ENCODE measurements at regions not wholly inside any gene's neighbourhood (a gene's known extent, or its start where the extent isn't known, plus 50 kb on each side); places are given as distances from the start of the nearest gene placed in this dataset.

GRCh38 chr9:3161912-3162311 is 318.0 kb upstream of the PUM3 start:
- TF ChIP-seq CTCF (IDR thresholded peaks at IDR 0.05) (no peak), POLR2A (IDR thresholded peaks at IDR 0.05) (no peak)
- Histone ChIP-seq H3K27me3 (no peaks in the 10 kb centered on the region), H3K9me3 (no peaks in the 10 kb centered on the region), H3K4me1 (no peaks in the 10 kb centered on the region), H3K27ac (no peak overlapping the region), H3K4me3 (no peak overlapping the region), H3K36me3 (no peaks in the 10 kb centered on the region)
- DNase-seq = no peak
- intact Hi-C loops (cut with DNase I) = no loop called here
- no peak for ATAC-seq
- 53% methylated on average over 1 of the region's 1 CpG for WGBS (ENCODE audit: insufficient coverage, low coverage, low lambda C conversion rate, missing lambda C conversion rate)

- H3K9me3 ChIP-seq = no peaks in the 10 kb centered on the region
- H3K27me3 ChIP-seq = no peaks in the 10 kb centered on the region
- DNase-seq = no peak
- ATAC-seq = no peak
- H3K36me3 ChIP-seq = no peaks in the 10 kb centered on the region
- H3K4me3 ChIP-seq = no peak overlapping the region
- no CpG with 5 or more reads among the region's 9 CpGs for WGBS (ENCODE audit: insufficient coverage, low coverage, low lambda C conversion rate, missing lambda C conversion rate)
- no peaks in the 10 kb centered on the region for H3K4me1 ChIP-seq
- TF ChIP-seq CTCF (IDR thresholded peaks at IDR 0.05) (no peak), POLR2A (IDR thresholded peaks at IDR 0.05) (no peak)
- intact Hi-C loops (cut with DNase I) = no loop called here
- no peak overlapping the region for H3K27ac ChIP-seq
Measured at GRCh38 chr9:3157011-3157410, 313.1 kb upstream of the PUM3 start.

GRCh38 chr9:3151672-3152576 is 308.0 kb upstream of the PUM3 start:
- DNase-seq (no peak), ATAC-seq (no peak)
- intact Hi-C loops (cut with DNase I) = no loop called here
- H3K27me3 ChIP-seq = no peaks in the 10 kb centered on the region
- no peak overlapping the region for H3K4me3 ChIP-seq
- 49% methylated on average over 7 of the region's 7 CpGs for WGBS (ENCODE audit: insufficient coverage, low coverage, low lambda C conversion rate, missing lambda C conversion rate)
- no peaks in the 10 kb centered on the region for H3K36me3 ChIP-seq
- TF ChIP-seq POLR2A (IDR thresholded peaks at IDR 0.05) (no peak), CTCF (IDR thresholded peaks at IDR 0.05) (no peak)
- no peak overlapping the region for H3K27ac ChIP-seq
- H3K9me3 ChIP-seq = no peaks in the 10 kb centered on the region
- H3K4me1 ChIP-seq = no peaks in the 10 kb centered on the region

GRCh38 chr9:3150074-3150473 is 306.2 kb upstream of the PUM3 start:
- no peak for DNase-seq
- no peak overlapping the region for H3K4me3 ChIP-seq
- no peaks in the 10 kb centered on the region for H3K27me3 ChIP-seq
- WGBS (ENCODE audit: insufficient coverage, low coverage, low lambda C conversion rate, missing lambda C conversion rate) = 54% methylated on average over 2 of the region's 3 CpGs
- H3K4me1 ChIP-seq = no peaks in the 10 kb centered on the region
- H3K36me3 ChIP-seq = no peaks in the 10 kb centered on the region
- ATAC-seq = no peak
- TF ChIP-seq CTCF (IDR thresholded peaks at IDR 0.05) = no peak
- TF ChIP-seq POLR2A (IDR thresholded peaks at IDR 0.05) = no peak
- no peaks in the 10 kb centered on the region for H3K9me3 ChIP-seq
- intact Hi-C loops (cut with DNase I) = no loop called here
- no peak overlapping the region for H3K27ac ChIP-seq

All from right lobe of liver (tissue), 6 donors.